ENCODE measurements at regions not wholly inside any gene's neighbourhood (a gene's known extent, or its start where the extent isn't known, plus 50 kb on each side); places are given as distances from the start of the nearest gene placed in this dataset.

DNA sequence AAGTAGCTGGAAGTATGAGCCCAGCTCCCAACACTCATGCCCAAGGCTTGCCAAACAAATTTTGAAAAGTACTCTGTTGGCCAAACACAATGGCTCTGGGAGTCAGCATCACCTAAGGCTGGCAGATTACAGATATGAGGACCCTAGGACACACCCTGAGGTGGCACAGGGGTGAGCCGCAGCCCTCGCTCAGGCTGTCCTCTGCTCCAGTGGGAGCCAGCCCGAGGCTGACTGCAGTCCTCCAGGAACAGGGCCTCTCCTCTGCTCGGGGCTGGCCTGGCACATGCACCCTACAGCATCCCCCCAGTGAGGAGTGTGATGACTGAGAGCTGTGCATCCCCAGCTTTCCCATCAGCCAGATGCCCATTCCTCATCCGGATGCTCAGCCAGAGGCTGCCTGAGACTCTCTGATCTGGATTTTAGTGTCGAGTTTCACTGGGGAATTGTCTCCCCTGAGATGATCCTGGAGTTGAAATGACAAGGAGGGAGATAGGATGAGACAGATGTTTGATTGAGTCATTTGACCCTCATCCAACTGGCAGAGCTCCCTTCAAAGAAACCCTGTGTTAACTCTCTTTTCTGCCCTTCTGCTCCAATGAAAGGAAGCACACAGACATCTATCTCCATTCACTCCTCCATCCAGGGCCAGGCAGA is 269.3 kb upstream of the NCKAP5 start:
- TF ChIP-seq, protein P1, sequence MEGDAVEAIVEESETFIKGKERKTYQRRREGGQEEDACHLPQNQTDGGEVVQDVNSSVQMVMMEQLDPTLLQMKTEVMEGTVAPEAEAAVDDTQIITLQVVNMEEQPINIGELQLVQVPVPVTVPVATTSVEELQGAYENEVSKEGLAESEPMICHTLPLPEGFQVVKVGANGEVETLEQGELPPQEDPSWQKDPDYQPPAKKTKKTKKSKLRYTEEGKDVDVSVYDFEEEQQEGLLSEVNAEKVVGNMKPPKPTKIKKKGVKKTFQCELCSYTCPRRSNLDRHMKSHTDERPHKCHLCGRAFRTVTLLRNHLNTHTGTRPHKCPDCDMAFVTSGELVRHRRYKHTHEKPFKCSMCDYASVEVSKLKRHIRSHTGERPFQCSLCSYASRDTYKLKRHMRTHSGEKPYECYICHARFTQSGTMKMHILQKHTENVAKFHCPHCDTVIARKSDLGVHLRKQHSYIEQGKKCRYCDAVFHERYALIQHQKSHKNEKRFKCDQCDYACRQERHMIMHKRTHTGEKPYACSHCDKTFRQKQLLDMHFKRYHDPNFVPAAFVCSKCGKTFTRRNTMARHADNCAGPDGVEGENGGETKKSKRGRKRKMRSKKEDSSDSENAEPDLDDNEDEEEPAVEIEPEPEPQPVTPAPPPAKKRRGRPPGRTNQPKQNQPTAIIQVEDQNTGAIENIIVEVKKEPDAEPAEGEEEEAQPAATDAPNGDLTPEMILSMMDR (IDR thresholded peaks at IDR 0.05; ENCODE audit: low read depth, low read length): no peak
- TF ChIP-seq, protein P2, sequence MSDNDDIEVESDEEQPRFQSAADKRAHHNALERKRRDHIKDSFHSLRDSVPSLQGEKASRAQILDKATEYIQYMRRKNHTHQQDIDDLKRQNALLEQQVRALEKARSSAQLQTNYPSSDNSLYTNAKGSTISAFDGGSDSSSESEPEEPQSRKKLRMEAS (IDR thresholded peaks at IDR 0.05; ENCODE audit: low read depth, low read length): no peak
- no peak for TF ChIP-seq MYC (IDR thresholded peaks at IDR 0.05; ENCODE audit: low read depth, low read length)

All from NB4 (cell line).